GM19372 (cell line): ENCODE measurements at regions not wholly inside any gene's neighbourhood (a gene's known extent, or its start where the extent isn't known, plus 50 kb on each side); places are given as distances from the start of the nearest gene placed in this dataset.

Experiments used
- ATAC-seq: cut with Tn5 transposase; IDR thresholded peaks from one replicate; pipeline ENCODE4 v1.9.1; 2021; ENCODE audit warnings: mild to moderate bottlenecking, low read depth, moderate library complexity; ENCODE audit not compliant: unreplicated experiment

DNA sequence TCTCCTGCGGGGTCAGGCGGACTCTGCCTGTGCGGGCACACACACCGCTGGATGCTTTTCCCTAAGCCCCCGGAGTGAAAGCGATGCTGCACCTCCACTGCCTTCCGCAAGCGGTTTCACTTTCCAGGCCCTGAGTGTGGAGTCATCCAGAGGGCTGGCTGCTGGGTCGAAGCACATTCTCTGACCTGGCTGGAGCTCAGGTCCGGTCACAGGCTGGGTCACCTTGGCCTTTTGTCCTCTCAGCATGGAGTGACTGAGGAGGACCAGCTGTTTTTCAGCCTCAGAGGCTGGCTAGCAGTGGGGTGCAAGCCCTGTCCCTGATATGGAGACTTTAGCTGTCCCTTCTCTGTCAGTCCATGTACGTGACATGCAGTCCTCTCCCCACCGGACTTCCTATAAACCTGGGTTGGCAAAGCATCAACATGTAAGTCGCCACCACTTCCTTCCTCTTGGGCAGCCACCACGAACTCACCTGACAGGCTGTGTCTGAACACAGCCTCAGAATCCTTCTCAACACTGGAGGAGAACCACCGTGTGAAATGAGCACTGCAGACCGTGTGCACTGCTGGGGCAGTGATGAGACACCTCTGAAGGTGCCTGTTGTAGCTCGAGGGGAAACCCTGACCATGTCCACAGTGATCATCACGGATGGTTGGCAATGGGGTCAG lies 51.3 kb downstream of the GADD45G start:
- no peak for ATAC-seq

- ATAC-seq, result no peak
Observed at GRCh38 chr9:89657295-89657694, 52.5 kb downstream of the GADD45G start.

DNA sequence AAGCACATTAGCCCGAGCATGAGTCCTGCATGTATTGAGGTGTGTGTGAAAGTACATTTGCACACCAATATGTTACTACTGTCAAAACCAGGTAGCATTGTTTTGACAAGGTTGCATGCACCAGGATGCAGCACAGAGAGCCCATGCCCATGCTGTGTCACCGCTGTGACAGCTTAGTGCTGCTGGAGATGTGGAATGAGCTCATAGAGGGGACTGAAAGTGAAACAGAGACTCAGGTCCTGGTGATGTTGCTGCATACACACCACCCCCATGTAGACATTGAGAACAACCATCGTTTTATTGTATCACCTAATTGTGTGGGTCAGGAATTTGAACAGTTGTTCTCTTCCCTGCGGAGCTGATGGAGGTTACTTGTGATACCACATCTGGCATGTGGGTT lies 53.0 kb downstream of the GADD45G start:
- no peak for ATAC-seq

DNA sequence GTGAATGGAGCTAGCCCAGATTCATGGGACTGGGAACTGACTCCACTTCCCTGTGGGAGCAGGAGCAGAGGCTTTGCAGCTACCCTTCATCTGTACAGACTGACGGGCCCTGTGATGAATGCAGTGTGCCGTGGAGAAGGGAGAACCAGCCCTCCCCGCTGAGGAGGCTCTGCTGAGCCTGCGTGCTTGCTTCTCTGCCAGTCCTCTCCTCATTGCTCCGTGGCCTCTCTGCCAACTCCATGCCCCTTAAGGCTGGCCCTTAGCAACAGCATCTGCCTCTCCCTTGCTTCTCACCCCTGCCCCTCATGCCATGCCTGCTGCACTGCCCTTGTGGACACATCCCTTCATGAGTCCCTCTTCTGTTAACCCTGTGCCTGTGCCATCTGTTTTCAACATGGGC lies 53.6 kb downstream of the GADD45G start:
- no peak for ATAC-seq

DNA sequence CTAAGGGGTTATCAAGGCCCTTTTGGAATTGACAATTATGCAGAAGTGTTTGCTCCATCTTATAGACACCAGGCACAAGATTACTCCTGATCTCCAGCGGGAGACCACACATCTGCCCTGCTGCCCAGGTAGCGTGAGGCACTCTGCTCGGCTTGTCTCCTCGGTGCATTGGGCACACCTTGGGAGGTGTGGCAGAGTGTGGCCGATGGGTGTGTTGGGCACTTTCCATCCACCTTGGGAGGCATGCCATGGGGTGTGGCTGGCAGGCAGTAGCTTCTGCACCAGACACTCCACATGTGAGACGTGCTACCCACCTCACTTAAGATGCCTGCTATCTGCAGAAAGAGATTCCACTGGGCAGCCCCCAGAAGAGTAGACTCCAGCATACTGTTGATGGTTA lies 54.1 kb downstream of the GADD45G start:
- ATAC-seq, result no peak

- ATAC-seq, result no peak
Observed at GRCh38 chr9:89659473-89659872, 54.7 kb downstream of the GADD45G start.

GRCh38 chr9:89659891-89660685 lies 55.3 kb downstream of the GADD45G start:
- ATAC-seq, result no peak

DNA sequence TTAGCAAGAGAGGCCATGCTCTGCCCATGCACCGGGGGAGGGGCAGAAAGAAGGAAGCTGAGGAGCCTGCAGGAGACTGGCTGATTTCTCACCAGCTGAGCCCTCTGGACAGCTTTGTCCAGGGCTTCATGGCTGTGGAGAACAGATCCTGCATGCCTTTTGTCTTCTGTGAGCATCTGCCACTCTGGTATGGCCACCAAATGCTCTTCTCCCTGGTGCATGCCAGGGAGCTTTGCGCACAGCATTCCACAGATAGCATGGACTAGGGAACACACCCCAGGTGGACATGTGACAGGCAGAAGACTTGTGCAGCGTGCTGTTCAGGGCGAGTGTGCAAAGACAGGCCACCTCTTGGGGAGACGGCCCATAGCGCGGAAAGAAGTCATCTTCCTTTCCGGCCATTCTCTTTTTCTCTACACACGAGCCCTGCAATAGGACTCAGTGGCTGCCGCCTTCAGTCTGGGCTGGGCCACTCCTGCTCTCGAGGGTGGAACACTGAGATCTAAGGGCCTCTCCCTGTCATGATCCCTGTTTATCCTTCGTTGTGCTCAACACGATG lies 56.7 kb downstream of the GADD45G start:
- ATAC-seq, result no peak

GRCh38 chr9:89661956-89662717 lies 57.3 kb downstream of the GADD45G start:
- no peak for ATAC-seq

DNA sequence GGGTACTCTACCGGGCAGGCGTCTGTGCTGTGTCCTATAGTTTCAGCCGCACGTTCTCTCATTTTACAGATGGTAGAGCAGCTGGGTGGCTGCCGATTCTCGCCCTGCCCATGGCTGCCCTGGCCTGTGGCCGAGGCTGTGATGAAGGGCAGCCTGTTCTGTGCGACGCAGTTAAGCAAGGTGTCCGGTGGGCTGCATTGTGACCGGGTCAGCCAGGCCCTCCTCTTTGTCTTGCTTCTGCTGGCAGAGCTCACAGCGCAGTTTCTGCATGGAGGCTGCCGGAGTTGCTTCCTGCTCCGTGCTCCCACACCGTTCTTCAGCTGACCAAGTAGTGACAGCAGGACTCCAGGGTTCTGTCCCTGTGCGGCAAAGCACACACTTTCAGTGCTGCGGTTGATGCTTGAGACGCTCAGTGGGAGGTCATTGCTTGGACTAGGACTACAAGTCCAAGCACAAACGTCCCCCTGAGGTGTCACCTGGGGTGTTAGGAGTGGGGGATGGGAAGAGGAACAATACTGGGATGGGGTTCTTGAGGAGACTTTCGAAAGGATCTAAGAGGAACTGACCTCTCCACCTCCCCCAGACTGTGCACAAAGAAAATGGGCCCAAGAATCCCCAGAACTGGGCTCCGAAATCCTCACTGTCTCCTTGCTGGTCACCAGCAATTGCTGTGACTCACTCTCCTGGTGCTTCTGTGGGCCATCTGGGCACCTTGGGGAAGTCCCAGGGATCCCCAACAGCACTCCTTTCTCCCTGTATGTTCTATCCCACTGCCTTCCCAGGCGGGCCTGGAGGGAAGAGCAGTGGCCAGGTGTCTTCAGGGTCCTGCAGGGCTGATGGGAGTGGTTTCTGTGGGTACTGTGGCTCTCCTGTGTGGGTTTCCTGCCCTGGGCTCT lies 58.2 kb downstream of the GADD45G start:
- ATAC-seq, result no peak

GRCh38 chr9:89663614-89663970 lies 58.8 kb downstream of the GADD45G start:
- no peak for ATAC-seq

DNA sequence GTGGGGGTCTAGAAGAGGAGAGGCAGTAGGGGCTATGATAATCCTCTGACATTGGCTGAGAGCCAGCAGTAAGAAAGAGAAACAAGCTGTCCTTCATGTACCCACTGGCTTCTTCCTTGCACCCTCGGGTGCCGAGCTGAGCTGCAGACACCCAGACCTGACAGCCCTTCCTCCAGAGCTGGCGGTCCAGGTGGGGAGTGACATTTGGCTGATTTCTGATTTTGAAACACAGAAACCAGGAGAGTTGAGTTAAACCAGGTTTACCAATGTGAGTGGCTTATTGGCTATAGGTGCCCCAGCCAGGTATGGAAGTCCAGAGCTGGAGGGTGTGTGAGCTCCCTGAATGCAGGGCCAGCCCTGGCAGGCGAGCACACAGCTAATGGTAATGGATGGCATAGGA lies 59.2 kb downstream of the GADD45G start:
- no peak for ATAC-seq

DNA sequence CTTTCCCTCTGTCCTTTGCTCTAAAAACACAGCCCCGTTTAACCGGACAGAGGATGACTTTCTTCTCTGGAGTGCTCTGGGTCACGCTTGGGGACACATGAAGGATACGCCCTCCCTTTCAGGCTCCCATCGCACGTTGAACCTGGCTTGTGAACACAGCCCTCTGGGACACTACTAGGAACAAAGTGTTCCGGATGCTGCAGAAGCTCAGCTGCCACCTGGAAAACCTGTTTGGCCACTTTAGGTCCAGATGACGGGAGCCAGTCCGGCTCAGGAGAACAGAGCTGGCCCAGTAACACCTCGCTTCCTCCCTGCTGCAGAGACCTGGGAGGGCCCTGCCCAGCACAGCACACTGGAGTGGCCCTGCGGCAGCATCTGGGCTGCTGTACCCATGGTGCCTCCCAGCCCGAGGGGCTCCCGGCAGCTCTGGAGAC lies 60.1 kb downstream of the GADD45G start:
- ATAC-seq, result no peak

DNA sequence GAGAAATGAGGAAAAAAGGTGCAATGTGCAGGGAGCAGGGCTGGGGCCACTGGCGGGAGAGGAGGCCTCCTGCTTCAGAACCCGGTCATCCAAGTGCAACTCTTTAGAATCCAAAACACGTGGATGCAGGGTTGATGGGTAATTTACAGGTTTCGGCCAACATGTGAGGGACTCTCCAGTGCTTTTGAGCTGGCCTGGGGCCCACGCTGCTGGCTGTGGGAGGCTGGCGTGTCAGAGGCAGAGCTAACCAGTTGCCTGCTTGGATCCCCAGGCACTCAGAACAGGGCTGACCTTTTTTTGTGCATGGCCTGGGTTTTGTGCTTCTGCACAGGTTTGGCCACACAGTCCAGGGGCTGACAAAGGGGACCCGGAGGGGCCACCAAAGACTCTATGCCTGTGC lies 61.6 kb downstream of the GADD45G start:
- no peak for ATAC-seq

DNA sequence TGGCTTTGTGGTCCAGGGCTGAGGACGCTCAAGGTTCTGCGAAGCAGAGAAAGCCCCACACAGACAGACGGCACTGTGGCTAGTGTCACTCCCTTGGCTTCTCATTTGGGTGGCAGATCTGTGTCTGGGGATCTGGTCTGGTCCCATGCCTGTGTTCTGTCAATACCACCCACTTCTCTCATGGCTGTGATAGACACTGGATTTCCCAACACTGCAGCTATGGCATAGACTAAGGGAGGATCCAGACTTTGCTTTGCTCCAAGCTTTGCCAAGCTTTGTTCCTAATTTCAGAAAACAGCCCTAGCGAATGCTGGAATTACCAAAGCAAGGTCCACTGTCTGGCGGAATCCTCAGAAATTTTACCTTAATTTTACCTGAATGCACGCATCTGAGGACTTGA lies 62.1 kb downstream of the GADD45G start:
- no peak for ATAC-seq

DNA sequence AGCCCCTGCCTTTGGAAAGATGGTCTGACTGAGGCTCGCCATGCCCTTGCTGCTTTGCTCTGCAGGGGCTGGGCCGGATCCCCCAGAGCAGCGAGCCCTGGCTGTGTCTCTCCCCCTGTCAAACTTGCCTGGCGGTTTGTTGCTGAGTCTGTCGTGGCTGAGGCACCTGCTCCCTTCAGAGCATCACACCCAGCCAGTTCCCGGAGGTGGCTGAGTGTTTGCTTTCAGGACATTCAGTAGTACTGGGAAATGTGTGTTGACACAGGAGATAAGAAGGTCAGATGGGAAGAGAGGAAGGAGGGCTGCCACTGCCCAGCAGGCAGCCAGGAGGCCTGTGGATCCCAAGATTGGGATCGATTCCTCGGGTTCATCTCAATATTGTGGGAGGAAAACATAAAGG lies 62.9 kb downstream of the GADD45G start:
- ATAC-seq, result no peak

DNA sequence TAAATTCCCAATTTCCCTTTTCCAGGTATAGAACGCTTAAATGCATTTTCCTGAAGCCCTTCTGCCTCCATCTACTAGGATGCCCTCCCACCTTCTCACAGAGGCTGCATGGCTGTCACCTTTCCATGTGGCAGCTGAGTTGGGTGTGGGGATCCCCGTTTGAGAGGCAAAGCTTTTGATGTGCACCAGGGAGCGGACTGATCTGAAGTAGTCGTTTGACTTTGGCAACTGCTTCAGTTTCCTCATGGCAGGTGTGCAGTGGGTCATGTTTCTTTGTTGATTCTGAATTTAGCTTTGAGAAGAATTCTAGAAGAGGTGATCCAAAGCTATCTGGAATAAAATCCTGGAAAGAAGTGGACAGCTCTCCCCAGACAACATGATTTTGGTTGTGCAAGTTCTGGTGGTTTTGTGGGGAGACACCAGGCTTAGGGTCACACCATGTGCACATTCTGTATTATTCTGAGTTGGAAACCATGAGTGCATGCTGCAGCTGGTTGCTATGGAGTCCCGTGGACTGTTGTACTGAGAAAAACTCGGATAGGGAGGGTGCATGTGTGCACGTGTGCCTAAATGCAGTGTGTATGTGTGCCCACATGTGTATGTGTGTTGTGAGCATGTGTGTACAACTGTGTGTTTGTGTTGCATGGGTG lies 63.5 kb downstream of the GADD45G start:
- ATAC-seq, result no peak

- no peak for ATAC-seq
Observed at GRCh38 chr9:89668866-89669246, 64.0 kb downstream of the GADD45G start.

GRCh38 chr9:89669361-89669842 lies 64.6 kb downstream of the GADD45G start:
- no peak for ATAC-seq

- ATAC-seq, result no peak
Observed at GRCh38 chr9:89670114-89670513, 65.3 kb downstream of the GADD45G start.
